ENCODE measurements at regions not wholly inside any gene's neighbourhood (a gene's known extent, or its start where the extent isn't known, plus 50 kb on each side); places are given as distances from the start of the nearest gene placed in this dataset.

- Histone ChIP-seq H4K20me1 (replicated peaks; ENCODE audit: control insufficient read depth, extremely low read depth, insufficient read depth, low read length) (no peaks in the 10 kb centered on the region), H3K9ac (replicated peaks; ENCODE audit: extremely low read depth, insufficient read depth, low read length) (no peak overlapping the region), H3K9me3 (replicated peaks; ENCODE audit: control insufficient read depth, insufficient read depth, low read length) (peaks cover 2% of the 10 kb centered on the region), H3K36me3 (ENCODE audit: control insufficient read depth in 2 of 2, extremely low read depth in 1 of 2, insufficient read depth in 2 of 2, low read length in 2 of 2) (no peaks in the 10 kb centered on the region), H3K4me3 (replicated peaks in 1 of 3; ENCODE audit: insufficient read depth in 1 of 3, low read depth in 1 of 3, low read length in 3 of 3) (no peak overlapping the region), H3K27me3 (ENCODE audit: control insufficient read depth in 2 of 2, insufficient read depth in 2 of 2, low read length in 2 of 2) (no peaks in the 10 kb centered on the region), H3K27ac (ENCODE audit: insufficient read depth, low read depth, low read length) (no peak overlapping the region), H3K9me1 (replicated peaks; ENCODE audit: control insufficient read depth, extremely low read depth, insufficient read depth, low read length) (no peaks in the 10 kb centered on the region), H3K79me2 (ENCODE audit: control insufficient read depth, insufficient read depth, low read length) (no peaks in the 10 kb centered on the region), H2AFZ (ENCODE audit: low read depth, low read length) (no peak overlapping the region), H3K4me2 (ENCODE audit: insufficient read depth, low read length) (no peak overlapping the region), H3K4me1 (ENCODE audit: control insufficient read depth, extremely low read depth, insufficient read depth, low read length) (no peaks in the 10 kb centered on the region)
- BruUV-seq (replicated peaks) = no TSS peak
- TF ChIP-seq GATA2 (IDR thresholded peaks at IDR 0.05; ENCODE audit: insufficient read depth, insufficient read length, low read depth, low read length) (no peak), FOS (IDR thresholded peaks at IDR 0.05; ENCODE audit: borderline replicate concordance, insufficient read depth, low read length) (no peak), POLR2A (IDR thresholded peaks at IDR 0.05; ENCODE audit: low read depth, low read length) (no peak), JUN (IDR thresholded peaks at IDR 0.05; ENCODE audit: borderline replicate concordance, insufficient read depth, insufficient read length, low read depth) (no peak), EZH2 (IDR thresholded peaks at IDR 0.05; ENCODE audit: borderline replicate concordance, low read depth, low read length, severe bottlenecking) (no peak), MAX (IDR thresholded peaks at IDR 0.05; ENCODE audit: insufficient read depth, insufficient read length) (no peak), MYC (IDR thresholded peaks at IDR 0.05; ENCODE audit: low read depth, low read length) (no peak), CTCF (IDR thresholded peaks at IDR 0.05; ENCODE audit: extremely low read depth in 1 of 2, insufficient read depth in 1 of 2, low read depth in 1 of 2, low read length in 2 of 2) (no peak), POLR2AphosphoS5 (IDR thresholded peaks at IDR 0.05; ENCODE audit: insufficient read depth, low read depth, low read length) (no peak)
- ChIA-PET CTCF (no interaction called here), POLR2A (no interaction called here)
- DNase-seq (ENCODE audit: low read depth, low spot score) = no peak
- dilution Hi-C loops (cut with MboI; ENCODE audit: extremely low pct_ligation_motif_present, low sequenced_read_pairs) = no loop called here
- no peak for FAIRE-seq
- intact Hi-C loops (cut with micrococcal nuclease) = no loop called here
Measured at GRCh38 chr15:98375513-98376340, 272.6 kb upstream of the IGF1R start.
